MCF 10A (cell line): ENCODE measurements at regions not wholly inside any gene's neighbourhood (a gene's known extent, or its start where the extent isn't known, plus 50 kb on each side); places are given as distances from the start of the nearest gene placed in this dataset.
"Not testable (repeated sequence)": the region's sequence is repeated elsewhere in the genome, so short reads cannot be mapped to it uniquely, and the experiment has no call there.

Source experiments
- BruUV-seq: library from RNA; stranded (reverse); fragments of 400-500 nt; replicated peaks from 2 replicates; lab custom pipeline; 2021; lab: Mats Ljungman, UMichigan
- CTCF ChIA-PET: fragments of 300-600 bp; sonication (Branson Sonifier 250); formaldehyde crosslinking; extraction: SDS; loops from one replicate; lab custom pipeline; 2021; ENCODE audit warnings: antibody characterized with exemption, inconsistent platforms; lab: Yijun Ruan, JAX
- POLR2A ChIA-PET: fragments of 300-600, 350-650 bp; sonication (Branson Sonifier 250); formaldehyde crosslinking; extraction: SDS; loops from one replicate; lab custom pipeline; 2020; ENCODE audit warnings: antibody characterized with exemption, inconsistent platforms; lab: Yijun Ruan, JAX
- DNase-seq: peaks from one replicate; pipeline ENCODE4 v3.0.0-alpha.2; 2018; ENCODE audit not compliant: unreplicated experiment
- H3K27ac Mint-ChIP-seq: one replicate; pipeline ENCODE4 v1.8.0; 2022; ENCODE audit warnings: mild to moderate bottlenecking, low read depth, mixed read lengths; ENCODE audit not compliant: unreplicated experiment
- H3K27me3 Mint-ChIP-seq: one replicate; pipeline ENCODE4 v1.8.0; 2022; ENCODE audit warnings: mixed read lengths; ENCODE audit not compliant: insufficient read depth, unreplicated experiment
- H3K36me3 Mint-ChIP-seq: one replicate; pipeline ENCODE4 v1.8.0; 2022; ENCODE audit warnings: mild to moderate bottlenecking, moderate library complexity, mixed read lengths; ENCODE audit not compliant: insufficient read depth, unreplicated experiment
- H3K4me1 Mint-ChIP-seq: one replicate; pipeline ENCODE4 v1.8.0; 2022; ENCODE audit warnings: mixed read lengths; ENCODE audit not compliant: insufficient read depth, unreplicated experiment
- H3K4me3 Mint-ChIP-seq: one replicate; pipeline ENCODE4 v1.8.0; 2022; ENCODE audit warnings: mild to moderate bottlenecking, moderate library complexity, mixed read lengths; ENCODE audit not compliant: unreplicated experiment
- H3K9me3 Mint-ChIP-seq: one replicate; pipeline ENCODE4 v1.8.0; 2022; ENCODE audit warnings: mixed read lengths; ENCODE audit not compliant: unreplicated experiment
- intact Hi-C: fragments of 100-400 bp; cut with micrococcal nuclease; formaldehyde crosslinking; loops from 2 replicates; pipeline ENCODE4 v1.14.1; 2022
- TF ChIP-seq, protein P1 (sequence below): fragments of 200-600 bp; IDR thresholded peaks from one replicate; pipeline ENCODE4 v1.8.0; 2022; ENCODE audit warnings: antibody characterized with exemption, mild to moderate bottlenecking; ENCODE audit not compliant: unreplicated experiment

DNA sequence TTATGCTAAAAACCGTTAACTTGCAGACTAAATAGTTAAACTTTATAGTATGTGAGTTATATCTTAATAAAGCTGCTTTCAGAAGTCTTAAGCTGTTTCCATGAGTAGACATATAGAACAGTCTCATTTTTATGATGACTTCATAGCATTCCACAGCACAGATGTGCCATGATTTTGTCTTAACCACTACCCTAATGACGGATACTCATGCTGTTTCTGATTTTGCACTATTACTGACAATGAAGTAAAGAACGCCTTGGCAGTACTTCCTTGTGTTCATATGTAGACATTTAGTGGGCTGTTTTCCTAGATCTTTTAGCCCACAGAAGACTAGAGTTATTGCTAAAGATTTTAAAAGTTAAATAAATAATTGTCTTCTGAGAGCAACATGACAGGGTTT lies 175.6 kb upstream of the RAB6C start:
- H3K9me3 Mint-ChIP-seq, result no peaks in the 10 kb centered on the region
- CTCF ChIA-PET, result no interaction called here
- BruUV-seq, result no TSS peak
- intact Hi-C loops, result no loop called here
- no peaks in the 10 kb centered on the region for H3K36me3 Mint-ChIP-seq
- no peak overlapping the region for H3K27ac Mint-ChIP-seq
- DNase-seq, result no peak
- peaks cover 22% of the 10 kb centered on the region for H3K27me3 Mint-ChIP-seq
- POLR2A ChIA-PET, result no interaction called here
- no peaks in the 10 kb centered on the region for H3K4me1 Mint-ChIP-seq
- TF ChIP-seq, protein P1, sequence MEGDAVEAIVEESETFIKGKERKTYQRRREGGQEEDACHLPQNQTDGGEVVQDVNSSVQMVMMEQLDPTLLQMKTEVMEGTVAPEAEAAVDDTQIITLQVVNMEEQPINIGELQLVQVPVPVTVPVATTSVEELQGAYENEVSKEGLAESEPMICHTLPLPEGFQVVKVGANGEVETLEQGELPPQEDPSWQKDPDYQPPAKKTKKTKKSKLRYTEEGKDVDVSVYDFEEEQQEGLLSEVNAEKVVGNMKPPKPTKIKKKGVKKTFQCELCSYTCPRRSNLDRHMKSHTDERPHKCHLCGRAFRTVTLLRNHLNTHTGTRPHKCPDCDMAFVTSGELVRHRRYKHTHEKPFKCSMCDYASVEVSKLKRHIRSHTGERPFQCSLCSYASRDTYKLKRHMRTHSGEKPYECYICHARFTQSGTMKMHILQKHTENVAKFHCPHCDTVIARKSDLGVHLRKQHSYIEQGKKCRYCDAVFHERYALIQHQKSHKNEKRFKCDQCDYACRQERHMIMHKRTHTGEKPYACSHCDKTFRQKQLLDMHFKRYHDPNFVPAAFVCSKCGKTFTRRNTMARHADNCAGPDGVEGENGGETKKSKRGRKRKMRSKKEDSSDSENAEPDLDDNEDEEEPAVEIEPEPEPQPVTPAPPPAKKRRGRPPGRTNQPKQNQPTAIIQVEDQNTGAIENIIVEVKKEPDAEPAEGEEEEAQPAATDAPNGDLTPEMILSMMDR, result no peak
- no peak overlapping the region for H3K4me3 Mint-ChIP-seq

DNA sequence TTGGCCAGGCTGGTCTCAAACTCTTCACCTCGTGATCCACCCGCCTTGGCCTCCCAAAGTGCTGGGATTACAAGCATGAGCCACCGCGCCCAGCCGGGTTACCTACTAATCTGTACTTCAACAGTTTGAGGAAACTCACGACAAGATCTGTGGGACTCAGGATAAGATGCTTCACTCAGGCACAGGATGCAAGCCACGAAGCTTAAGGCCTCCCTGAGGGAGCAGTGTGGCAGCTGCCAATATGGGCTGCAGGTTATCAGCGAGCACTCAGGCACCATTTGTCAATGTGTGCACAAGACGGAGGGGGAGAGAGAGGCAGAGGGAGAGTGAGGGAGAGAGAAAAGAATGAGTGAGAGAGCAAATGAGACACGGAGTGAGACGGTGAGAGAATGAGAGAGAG lies 173.6 kb upstream of the RAB6C start:
- CTCF ChIA-PET, result interaction anchor here (1.1 kb wide), 1 partner anchor 10 kb away, joined by 3 read pairs; no protein-coding TSS in a partner anchor
- no peaks in the 10 kb centered on the region for H3K36me3 Mint-ChIP-seq
- POLR2A ChIA-PET, result no interaction called here
- H3K4me1 Mint-ChIP-seq, result no peaks in the 10 kb centered on the region
- no peak overlapping the region for H3K4me3 Mint-ChIP-seq
- peaks cover 10% of the 10 kb centered on the region for H3K27me3 Mint-ChIP-seq
- TF ChIP-seq, protein P1, result no peak
- DNase-seq, result no peak
- H3K27ac Mint-ChIP-seq, result no peak overlapping the region
- H3K9me3 Mint-ChIP-seq, result no peaks in the 10 kb centered on the region
- intact Hi-C loops, result no loop called here
- no TSS peak for BruUV-seq

DNA sequence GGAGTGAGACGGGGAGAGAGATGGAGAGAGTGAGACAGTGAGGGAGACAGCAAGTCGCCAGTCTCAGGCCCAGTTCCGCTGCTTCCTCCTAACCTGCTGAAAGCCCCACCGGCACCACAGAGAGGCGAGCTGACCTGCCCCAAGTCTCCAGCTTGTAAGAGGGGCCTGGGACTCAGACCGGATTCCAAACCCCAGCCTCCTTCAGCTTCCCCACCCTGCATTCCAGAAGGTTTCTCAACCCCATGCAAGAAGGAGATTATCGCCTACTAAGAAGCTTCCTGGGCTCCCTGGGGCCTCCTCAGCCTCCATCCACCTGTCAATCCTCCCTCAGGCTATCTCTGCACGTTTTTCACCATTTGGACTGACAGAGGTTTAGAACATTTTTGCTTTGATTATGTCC lies 173.1 kb upstream of the RAB6C start:
- POLR2A ChIA-PET, result no interaction called here
- H3K27ac Mint-ChIP-seq, result no peak overlapping the region
- peaks cover 10% of the 10 kb centered on the region for H3K27me3 Mint-ChIP-seq
- CTCF ChIA-PET, result interaction anchor here (1.1 kb wide), 1 partner anchor 10 kb away, joined by 3 read pairs; no protein-coding TSS in a partner anchor
- TF ChIP-seq, protein P1, result no peak
- DNase-seq, result no peak
- no peaks in the 10 kb centered on the region for H3K4me1 Mint-ChIP-seq
- intact Hi-C loops, result no loop called here
- no TSS peak for BruUV-seq
- no peaks in the 10 kb centered on the region for H3K36me3 Mint-ChIP-seq
- H3K4me3 Mint-ChIP-seq, result no peak overlapping the region
- H3K9me3 Mint-ChIP-seq, result no peaks in the 10 kb centered on the region

DNA sequence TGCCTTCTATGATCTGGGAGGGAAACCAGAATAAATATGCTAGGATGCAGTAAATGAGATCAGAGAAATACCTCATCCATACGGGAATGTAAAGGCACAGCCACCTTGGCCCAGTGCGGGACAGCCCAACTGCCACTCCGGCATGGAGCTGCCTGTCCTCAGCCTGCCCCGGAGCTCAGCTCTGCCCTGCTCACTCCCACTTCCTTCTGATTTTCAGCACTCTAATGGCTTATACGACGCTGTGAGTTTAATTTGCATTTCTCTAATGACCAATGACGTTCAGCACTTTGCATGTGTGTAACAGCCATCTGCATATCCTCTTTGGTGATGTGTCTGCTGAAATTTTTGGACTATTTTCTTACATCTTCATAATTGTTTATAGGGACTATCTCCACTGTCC lies 172.5 kb upstream of the RAB6C start:
- intact Hi-C loops, result no loop called here
- Mint-ChIP-seq H3K27me3 (peaks cover 10% of the 10 kb centered on the region), H3K27ac (no peak overlapping the region), H3K4me3 (no peak overlapping the region), H3K4me1 (no peaks in the 10 kb centered on the region), H3K36me3 (no peaks in the 10 kb centered on the region), H3K9me3 (no peaks in the 10 kb centered on the region)
- DNase-seq, result no peak
- ChIA-PET CTCF (interaction anchor here (1.0 to 1.1 kb wide), 2 partner anchors 9 to 43 kb away, joined by 3 to 4 read pairs; no protein-coding TSS in a partner anchor), POLR2A (no interaction called here)
- BruUV-seq, result no TSS peak
- TF ChIP-seq, protein P1, result no peak

GRCh38 chr2:129807642-129808338 lies 171.7 kb upstream of the RAB6C start:
- H3K4me1 Mint-ChIP-seq, intact Hi-C loops, DNase-seq, POLR2A ChIA-PET, BruUV-seq, H3K36me3 Mint-ChIP-seq, H3K4me3 Mint-ChIP-seq, H3K9me3 Mint-ChIP-seq, H3K27ac Mint-ChIP-seq: not testable (repeated sequence)
- CTCF ChIA-PET, result interaction anchor here (0.6 to 1.0 kb wide), 3 partner anchors 42 to 1426 kb away, joined by 3 to 5 read pairs (median 4); no protein-coding TSS in a partner anchor
- peaks cover 10% of the 10 kb centered on the region for H3K27me3 Mint-ChIP-seq
